DOHH2 (cell line): ENCODE measurements at regions not wholly inside any gene's neighbourhood (a gene's known extent, or its start where the extent isn't known, plus 50 kb on each side); places are given as distances from the start of the nearest gene placed in this dataset.

Experiments
- EZH2phosphoT487 ChIP-seq: fragments of 200-600 bp; sonication (generic); IDR thresholded peaks from 2 replicates; pipeline ENCODE4 v1.6.1; 2017; ENCODE audit warnings: borderline replicate concordance, mild to moderate bottlenecking, antibody characterized with exemption, low read length, moderate library complexity, mixed read lengths
- TF ChIP-seq, protein P1 (sequence below): fragments of 200-600 bp; sonication (generic); IDR thresholded peaks from one replicate; pipeline ENCODE4 v1.5.1; 2014; ENCODE audit warnings: antibody characterized with exemption, mild to moderate bottlenecking, low read depth, low read length; ENCODE audit not compliant: poor library complexity, severe bottlenecking

DNA sequence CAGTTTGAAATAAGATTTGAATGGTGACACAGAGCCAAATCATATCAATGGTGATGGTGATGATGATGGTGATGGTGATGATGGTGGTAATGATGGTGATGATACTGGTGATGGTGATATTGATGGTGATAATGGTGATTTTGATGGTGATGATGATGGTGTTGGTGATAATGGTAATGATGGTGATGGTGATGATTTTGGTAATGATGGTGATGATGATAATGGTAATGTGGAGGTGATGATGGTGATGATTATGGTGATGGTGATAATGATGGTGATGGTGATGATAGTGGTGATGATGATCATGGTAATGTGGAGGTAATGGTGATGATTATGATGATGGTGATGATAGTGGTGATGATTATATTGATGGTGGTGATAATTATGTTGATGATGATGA is 311.9 kb upstream of the SFSWAP start:
- TF ChIP-seq, protein P1, sequence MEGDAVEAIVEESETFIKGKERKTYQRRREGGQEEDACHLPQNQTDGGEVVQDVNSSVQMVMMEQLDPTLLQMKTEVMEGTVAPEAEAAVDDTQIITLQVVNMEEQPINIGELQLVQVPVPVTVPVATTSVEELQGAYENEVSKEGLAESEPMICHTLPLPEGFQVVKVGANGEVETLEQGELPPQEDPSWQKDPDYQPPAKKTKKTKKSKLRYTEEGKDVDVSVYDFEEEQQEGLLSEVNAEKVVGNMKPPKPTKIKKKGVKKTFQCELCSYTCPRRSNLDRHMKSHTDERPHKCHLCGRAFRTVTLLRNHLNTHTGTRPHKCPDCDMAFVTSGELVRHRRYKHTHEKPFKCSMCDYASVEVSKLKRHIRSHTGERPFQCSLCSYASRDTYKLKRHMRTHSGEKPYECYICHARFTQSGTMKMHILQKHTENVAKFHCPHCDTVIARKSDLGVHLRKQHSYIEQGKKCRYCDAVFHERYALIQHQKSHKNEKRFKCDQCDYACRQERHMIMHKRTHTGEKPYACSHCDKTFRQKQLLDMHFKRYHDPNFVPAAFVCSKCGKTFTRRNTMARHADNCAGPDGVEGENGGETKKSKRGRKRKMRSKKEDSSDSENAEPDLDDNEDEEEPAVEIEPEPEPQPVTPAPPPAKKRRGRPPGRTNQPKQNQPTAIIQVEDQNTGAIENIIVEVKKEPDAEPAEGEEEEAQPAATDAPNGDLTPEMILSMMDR = no peak
- no peak for TF ChIP-seq EZH2phosphoT487
